ENCODE measurements at regions not wholly inside any gene's neighbourhood (a gene's known extent, or its start where the extent isn't known, plus 50 kb on each side); places are given as distances from the start of the nearest gene placed in this dataset.

- TF ChIP-seq EZH2phosphoT487 (IDR thresholded peaks at IDR 0.05; ENCODE audit: borderline replicate concordance, low read length) (no peak), EZH2 (IDR thresholded peaks at IDR 0.05; ENCODE audit: low read length, unreplicated experiment) (no peak), CTCF (conservative IDR thresholded peaks at IDR 0.05; ENCODE audit: low read depth, low read length) (no peak)
Observed at GRCh38 chr15:89400782-89401545, 66.3 kb upstream of the POLG start.

Data from PC-3 (cell line).